ENCODE measurements at regions not wholly inside any gene's neighbourhood (a gene's known extent, or its start where the extent isn't known, plus 50 kb on each side); places are given as distances from the start of the nearest gene placed in this dataset.

DNA sequence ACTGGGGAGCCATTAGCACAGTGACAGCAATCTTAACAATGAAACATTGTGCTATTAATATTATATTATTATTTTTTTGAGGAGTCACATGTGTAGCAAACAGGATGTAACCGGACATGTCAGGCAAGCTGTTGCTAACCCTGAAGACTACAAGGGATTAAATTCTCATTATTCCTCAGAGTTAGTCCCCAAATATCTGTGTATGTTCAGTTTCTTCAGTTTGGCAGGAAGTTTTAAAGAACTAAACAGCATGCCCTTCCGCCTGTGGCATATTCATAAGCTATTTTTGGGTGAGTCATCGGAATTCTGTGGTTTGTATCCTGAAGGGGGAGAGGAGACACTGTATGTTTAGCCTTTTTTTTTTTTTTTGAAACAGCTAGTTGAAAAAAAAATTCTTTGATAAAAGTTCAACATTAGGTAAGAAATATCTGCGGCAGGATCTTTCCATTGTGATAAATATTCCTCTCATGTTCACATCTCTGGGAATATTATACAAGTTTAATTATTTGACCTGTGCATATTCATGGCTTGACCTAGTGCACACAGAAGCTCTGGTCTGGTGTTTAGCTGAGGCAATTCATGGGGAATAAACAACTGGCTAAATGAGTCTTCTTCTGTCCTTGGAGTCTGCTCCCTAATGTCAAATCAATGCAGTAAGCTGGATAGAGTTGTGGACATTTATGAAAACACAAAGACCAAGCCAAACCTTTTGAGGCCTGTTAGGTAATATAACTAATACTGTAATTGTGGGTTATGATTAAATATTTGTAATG is 202.7 kb upstream of the CDKN2B start:
- Histone ChIP-seq H3K9me3 (ENCODE audit: severe bottlenecking) (no peaks in the 10 kb centered on the region), H3K36me3 (ENCODE audit: low read depth) (no peaks in the 10 kb centered on the region), H3K4me3 (ENCODE audit: severe bottlenecking) (no peak overlapping the region), H3K4me1 (ENCODE audit: insufficient read depth, poor library complexity, severe bottlenecking) (peaks cover 58% of the 10 kb centered on the region), H3K27me3 (ENCODE audit: insufficient read depth, poor library complexity, severe bottlenecking) (no peaks in the 10 kb centered on the region), H3K27ac (ENCODE audit: poor library complexity, severe bottlenecking) (peak overlapping the region; percentile 96)
- peak; percentile 90 for ATAC-seq (ENCODE audit: low read depth)
- TF ChIP-seq, protein P1, sequence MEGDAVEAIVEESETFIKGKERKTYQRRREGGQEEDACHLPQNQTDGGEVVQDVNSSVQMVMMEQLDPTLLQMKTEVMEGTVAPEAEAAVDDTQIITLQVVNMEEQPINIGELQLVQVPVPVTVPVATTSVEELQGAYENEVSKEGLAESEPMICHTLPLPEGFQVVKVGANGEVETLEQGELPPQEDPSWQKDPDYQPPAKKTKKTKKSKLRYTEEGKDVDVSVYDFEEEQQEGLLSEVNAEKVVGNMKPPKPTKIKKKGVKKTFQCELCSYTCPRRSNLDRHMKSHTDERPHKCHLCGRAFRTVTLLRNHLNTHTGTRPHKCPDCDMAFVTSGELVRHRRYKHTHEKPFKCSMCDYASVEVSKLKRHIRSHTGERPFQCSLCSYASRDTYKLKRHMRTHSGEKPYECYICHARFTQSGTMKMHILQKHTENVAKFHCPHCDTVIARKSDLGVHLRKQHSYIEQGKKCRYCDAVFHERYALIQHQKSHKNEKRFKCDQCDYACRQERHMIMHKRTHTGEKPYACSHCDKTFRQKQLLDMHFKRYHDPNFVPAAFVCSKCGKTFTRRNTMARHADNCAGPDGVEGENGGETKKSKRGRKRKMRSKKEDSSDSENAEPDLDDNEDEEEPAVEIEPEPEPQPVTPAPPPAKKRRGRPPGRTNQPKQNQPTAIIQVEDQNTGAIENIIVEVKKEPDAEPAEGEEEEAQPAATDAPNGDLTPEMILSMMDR (IDR thresholded peaks at IDR 0.05; ENCODE audit: poor library complexity, severe bottlenecking), result no peak
- no peak for DNase-seq (ENCODE audit: low spot score)

DNA sequence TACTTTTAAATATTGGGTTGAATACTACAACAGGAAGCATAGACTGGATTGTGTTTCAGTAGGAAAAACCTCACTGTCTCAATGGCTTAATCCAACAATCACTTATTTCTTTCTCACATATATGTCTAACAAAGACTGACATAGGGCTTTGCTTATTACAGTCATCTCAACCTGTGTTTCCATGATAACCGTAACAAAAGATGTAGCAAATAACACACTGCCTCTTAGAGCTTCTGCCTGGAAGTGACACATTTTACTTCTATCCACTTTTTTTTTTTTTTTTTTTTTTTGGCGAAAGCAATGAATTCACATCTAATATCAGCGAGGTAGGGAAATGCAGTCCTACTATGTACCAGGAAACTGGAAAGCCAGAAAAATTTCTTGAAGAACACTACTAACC is 204.9 kb upstream of the CDKN2B start:
- peak overlapping the region; percentile 96 for H3K27ac ChIP-seq (ENCODE audit: poor library complexity, severe bottlenecking)
- H3K4me3 ChIP-seq (ENCODE audit: severe bottlenecking), result no peak overlapping the region
- no peaks in the 10 kb centered on the region for H3K9me3 ChIP-seq (ENCODE audit: severe bottlenecking)
- ATAC-seq (ENCODE audit: low read depth) (no peak), DNase-seq (ENCODE audit: low spot score) (no peak)
- H3K27me3 ChIP-seq (ENCODE audit: insufficient read depth, poor library complexity, severe bottlenecking), result no peaks in the 10 kb centered on the region
- no peaks in the 10 kb centered on the region for H3K36me3 ChIP-seq (ENCODE audit: low read depth)
- TF ChIP-seq, protein P1 (IDR thresholded peaks at IDR 0.05; ENCODE audit: poor library complexity, severe bottlenecking), result no peak
- H3K4me1 ChIP-seq (ENCODE audit: insufficient read depth, poor library complexity, severe bottlenecking), result peaks cover 52% of the 10 kb centered on the region

DNA sequence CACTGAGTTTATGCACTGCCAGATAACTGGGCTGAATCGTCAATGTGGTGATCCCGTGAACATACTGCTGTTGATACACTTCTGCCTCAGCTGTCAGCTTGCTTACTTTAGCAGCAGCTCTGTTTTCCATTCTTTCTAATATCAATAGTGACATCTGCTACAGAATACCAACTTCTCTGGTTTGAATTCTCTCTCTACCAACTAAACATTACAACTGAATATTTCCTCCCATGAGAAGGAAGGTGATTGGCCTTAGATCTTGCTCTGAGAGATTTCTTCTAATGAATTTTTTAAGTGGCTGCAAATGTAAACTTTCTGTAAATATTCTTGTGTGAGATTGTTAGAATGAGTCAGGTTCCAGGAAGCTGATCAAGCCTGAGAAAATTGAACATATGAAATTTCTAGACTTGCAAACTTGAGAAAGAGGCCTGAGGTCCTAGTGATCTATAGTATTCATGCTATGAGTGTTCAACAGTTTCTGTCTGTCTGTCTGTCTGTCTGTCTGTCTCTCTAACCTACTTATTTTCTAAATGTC is 205.5 kb upstream of the CDKN2B start:
- Histone ChIP-seq H3K27ac (ENCODE audit: poor library complexity, severe bottlenecking) (peak overlapping the region; percentile 96), H3K27me3 (ENCODE audit: insufficient read depth, poor library complexity, severe bottlenecking) (no peaks in the 10 kb centered on the region), H3K9me3 (ENCODE audit: severe bottlenecking) (no peaks in the 10 kb centered on the region), H3K4me1 (ENCODE audit: insufficient read depth, poor library complexity, severe bottlenecking) (peaks cover 47% of the 10 kb centered on the region), H3K4me3 (ENCODE audit: severe bottlenecking) (no peak overlapping the region), H3K36me3 (ENCODE audit: low read depth) (no peaks in the 10 kb centered on the region)
- ATAC-seq (ENCODE audit: low read depth) (peak; percentile 24; the same call in 1 of the 3 replicates), DNase-seq (ENCODE audit: low spot score) (no peak)
- TF ChIP-seq, protein P1 (IDR thresholded peaks at IDR 0.05; ENCODE audit: poor library complexity, severe bottlenecking), result no peak

DNA sequence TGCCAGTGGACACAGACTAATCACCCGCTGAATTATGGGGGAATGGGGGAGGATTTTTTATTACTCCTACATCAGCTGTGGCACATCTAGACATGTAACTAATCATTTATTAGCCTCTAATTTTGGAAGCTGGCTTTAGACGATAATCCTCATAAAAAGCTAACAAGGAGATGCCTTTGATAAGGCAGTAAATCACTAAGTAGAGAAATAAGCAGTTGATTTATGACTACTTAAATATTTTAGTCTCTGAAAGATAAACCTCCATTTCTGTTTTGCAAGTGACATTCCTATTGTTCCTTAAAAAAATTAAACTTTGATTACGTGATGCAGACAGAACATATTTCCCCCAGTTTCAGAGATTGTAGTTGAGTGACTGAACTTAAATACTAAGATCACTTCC is 206.4 kb upstream of the CDKN2B start:
- H3K4me3 ChIP-seq (ENCODE audit: severe bottlenecking), result no peak overlapping the region
- peak overlapping the region; percentile 96 for H3K27ac ChIP-seq (ENCODE audit: poor library complexity, severe bottlenecking)
- DNase-seq (ENCODE audit: low spot score), result no peak
- no peaks in the 10 kb centered on the region for H3K9me3 ChIP-seq (ENCODE audit: severe bottlenecking)
- no peaks in the 10 kb centered on the region for H3K27me3 ChIP-seq (ENCODE audit: insufficient read depth, poor library complexity, severe bottlenecking)
- peaks cover 40% of the 10 kb centered on the region for H3K4me1 ChIP-seq (ENCODE audit: insufficient read depth, poor library complexity, severe bottlenecking)
- H3K36me3 ChIP-seq (ENCODE audit: low read depth), result no peaks in the 10 kb centered on the region
- ATAC-seq (ENCODE audit: low read depth), result no peak
- TF ChIP-seq, protein P1 (IDR thresholded peaks at IDR 0.05; ENCODE audit: poor library complexity, severe bottlenecking), result no peak

DNA sequence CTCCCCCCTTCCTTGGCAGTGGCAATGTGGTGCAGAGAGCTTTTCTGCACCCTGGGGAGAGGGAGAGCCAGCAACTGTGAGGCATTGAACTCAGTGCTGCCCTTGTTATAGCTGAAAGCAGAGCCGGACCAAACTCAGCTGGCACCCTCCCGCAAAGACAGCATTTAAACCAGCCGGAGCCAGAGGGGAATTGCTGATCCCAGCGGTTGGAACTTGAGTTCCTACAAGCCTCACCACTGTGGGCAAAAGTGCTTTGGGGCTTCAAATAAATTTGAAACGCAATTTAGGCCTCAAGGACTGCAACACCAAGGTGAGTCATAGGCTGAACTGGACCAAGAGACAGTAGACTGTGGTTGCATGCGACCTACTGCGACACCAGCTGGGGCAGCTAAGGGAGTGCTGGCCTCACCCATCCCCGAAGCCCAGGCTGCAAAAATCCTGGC is 207.6 kb upstream of the CDKN2B start:
- DNase-seq (ENCODE audit: low spot score), result no peak
- no peaks in the 10 kb centered on the region for H3K9me3 ChIP-seq (ENCODE audit: severe bottlenecking)
- peaks cover 28% of the 10 kb centered on the region for H3K4me1 ChIP-seq (ENCODE audit: insufficient read depth, poor library complexity, severe bottlenecking)
- no peak overlapping the region for H3K27ac ChIP-seq (ENCODE audit: poor library complexity, severe bottlenecking)
- no peaks in the 10 kb centered on the region for H3K36me3 ChIP-seq (ENCODE audit: low read depth)
- peak; percentile 61; the same call in 2 of the 3 replicates for ATAC-seq (ENCODE audit: low read depth)
- no peaks in the 10 kb centered on the region for H3K27me3 ChIP-seq (ENCODE audit: insufficient read depth, poor library complexity, severe bottlenecking)
- no peak overlapping the region for H3K4me3 ChIP-seq (ENCODE audit: severe bottlenecking)
- TF ChIP-seq, protein P1 (IDR thresholded peaks at IDR 0.05; ENCODE audit: poor library complexity, severe bottlenecking), result no peak
